ENCODE measurements at regions not wholly inside any gene's neighbourhood (a gene's known extent, or its start where the extent isn't known, plus 50 kb on each side); places are given as distances from the start of the nearest gene placed in this dataset.

DNA sequence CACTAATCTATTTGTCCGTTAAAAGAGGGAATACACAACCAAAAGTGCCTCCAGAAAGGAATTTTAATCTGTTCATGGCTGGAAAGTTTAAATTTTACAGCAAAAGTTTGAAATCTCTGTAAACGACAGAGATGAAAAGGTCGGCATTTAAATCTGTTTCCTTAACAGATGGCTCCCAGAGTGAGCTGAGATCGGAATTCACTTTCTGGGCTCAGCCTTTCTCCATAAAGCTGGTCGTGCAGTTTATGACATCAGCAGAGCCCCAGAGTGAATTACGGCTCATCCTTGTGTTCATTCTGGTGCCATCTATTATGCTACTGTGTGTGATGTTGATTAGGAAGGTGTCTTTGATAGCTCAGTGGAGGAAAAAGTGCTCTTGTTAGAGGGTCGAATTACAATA is 117.6 kb upstream of the ZFP64 start (continued):
- TF ChIP-seq, protein P1, sequence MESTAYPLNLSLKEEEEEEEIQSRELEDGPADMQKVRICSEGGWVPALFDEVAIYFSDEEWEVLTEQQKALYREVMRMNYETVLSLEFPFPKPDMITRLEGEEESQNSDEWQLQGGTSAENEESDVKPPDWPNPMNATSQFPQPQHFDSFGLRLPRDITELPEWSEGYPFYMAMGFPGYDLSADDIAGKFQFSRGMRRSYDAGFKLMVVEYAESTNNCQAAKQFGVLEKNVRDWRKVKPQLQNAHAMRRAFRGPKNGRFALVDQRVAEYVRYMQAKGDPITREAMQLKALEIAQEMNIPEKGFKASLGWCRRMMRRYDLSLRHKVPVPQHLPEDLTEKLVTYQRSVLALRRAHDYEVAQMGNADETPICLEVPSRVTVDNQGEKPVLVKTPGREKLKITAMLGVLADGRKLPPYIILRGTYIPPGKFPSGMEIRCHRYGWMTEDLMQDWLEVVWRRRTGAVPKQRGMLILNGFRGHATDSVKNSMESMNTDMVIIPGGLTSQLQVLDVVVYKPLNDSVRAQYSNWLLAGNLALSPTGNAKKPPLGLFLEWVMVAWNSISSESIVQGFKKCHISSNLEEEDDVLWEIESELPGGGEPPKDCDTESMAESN (CRISPR knock-in tag; conservative IDR thresholded peaks at IDR 0.05) = no peak
- TF ChIP-seq ELF1 (CRISPR knock-in tag; IDR thresholded peaks at IDR 0.05) (no peak), NR2C2 (CRISPR knock-in tag; IDR thresholded peaks at IDR 0.05; ENCODE audit: borderline replicate concordance) (no peak), RFX5 (IDR thresholded peaks at IDR 0.05; ENCODE audit: low read depth, low read length) (no peak), ZSCAN25 (CRISPR knock-in tag; IDR thresholded peaks at IDR 0.05) (no peak), ZSCAN31 (CRISPR knock-in tag; IDR thresholded peaks at IDR 0.05; ENCODE audit: low read depth) (no peak), PAWR (CRISPR knock-in tag; IDR thresholded peaks at IDR 0.05; ENCODE audit: borderline replicate concordance) (no peak), ZNF749 (CRISPR knock-in tag; IDR thresholded peaks at IDR 0.05; ENCODE audit: borderline replicate concordance) (no peak)

DNA sequence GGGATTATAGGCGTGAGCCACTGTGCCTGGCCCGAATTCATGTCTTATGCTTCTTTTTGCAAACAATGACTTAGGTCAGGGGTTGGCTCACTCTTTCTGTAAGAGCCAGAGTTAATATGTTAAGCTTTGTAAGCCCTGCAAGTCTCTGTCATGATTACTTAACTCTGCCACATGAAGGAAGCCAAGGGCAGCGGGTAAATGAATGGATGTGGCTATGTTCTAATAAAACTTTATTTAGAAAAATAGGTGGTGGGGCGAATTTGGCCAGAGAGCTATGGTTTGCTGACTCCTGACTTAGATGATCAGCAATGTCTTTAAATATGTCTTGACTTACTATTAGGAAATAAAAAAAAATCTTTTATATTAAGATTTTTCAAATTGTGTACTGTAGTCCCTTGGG is 114.9 kb upstream of the ZFP64 start:
- ATAC-seq = no peak
- ChIA-PET CTCF (ENCODE audit: low intra/inter-chr PET ratio, low total read pairs) (no interaction called here), POLR2A (no interaction called here)
- no peak for FAIRE-seq
- Histone ChIP-seq H3K4me2 (ENCODE audit: low read depth, low read length) (no peak overlapping the region), H3K9me3 (ENCODE audit: low read length) (no peaks in the 10 kb centered on the region), H3K27ac (ENCODE audit: extremely low read length, insufficient read depth, low read length) (no peak overlapping the region), H4K20me1 (ENCODE audit: insufficient read depth, low read length) (no peaks in the 10 kb centered on the region), H3K79me2 (ENCODE audit: insufficient read depth, low read length) (no peaks in the 10 kb centered on the region), H3K4me1 (ENCODE audit: insufficient read depth, low read length) (no peaks in the 10 kb centered on the region), H3K36me3 (replicated peaks in 1 of 2; ENCODE audit: control insufficient read depth in 1 of 2, insufficient read depth in 2 of 2, low read length in 2 of 2) (no peaks in the 10 kb centered on the region), H3K4me3 (replicated peaks in 1 of 3; ENCODE audit: insufficient read depth in 1 of 3, low read depth in 2 of 3, low read length in 3 of 3) (no peak overlapping the region), H2AFZ (ENCODE audit: low read length) (no peak overlapping the region), H3K27me3 (ENCODE audit: control insufficient read depth in 1 of 2, insufficient read depth in 2 of 2, low read length in 2 of 2) (peaks cover 5 to 14% of the 10 kb centered on the region in 2 experiments; a peak in 3 of 5 replicates), H3K9ac (ENCODE audit: insufficient read depth, low read depth, low read length) (no peak overlapping the region)
- intact Hi-C loops (cut with micrococcal nuclease; ENCODE audit: unreplicated experiment) (no loop called here), in situ Hi-C loops (cut with HindIII; ENCODE audit: extremely low pct_ligation_motif_present, low pct_unique_long_range_greater_than_20kb) (no loop called here)
- WGBS (ENCODE audit: low lambda C conversion rate) = 19% methylated on average over 4 of the region's 4 CpGs
- no peak for DNase-seq (ENCODE audit: low spot score)
- BruUV-seq (replicated peaks) = no TSS peak
- TF ChIP-seq ZNF816 (CRISPR knock-in tag; IDR thresholded peaks at IDR 0.05; ENCODE audit: borderline replicate concordance) = no peak
- no peak for TF ChIP-seq BRD4 (CRISPR knock-in tag; IDR thresholded peaks at IDR 0.05)
- no peak for TF ChIP-seq ZMYM3 (CRISPR knock-in tag; IDR thresholded peaks at IDR 0.05)
- no peak for TF ChIP-seq ZNF350 (CRISPR knock-in tag; IDR thresholded peaks at IDR 0.05; ENCODE audit: borderline replicate concordance, low read depth)
- TF ChIP-seq, protein P2, sequence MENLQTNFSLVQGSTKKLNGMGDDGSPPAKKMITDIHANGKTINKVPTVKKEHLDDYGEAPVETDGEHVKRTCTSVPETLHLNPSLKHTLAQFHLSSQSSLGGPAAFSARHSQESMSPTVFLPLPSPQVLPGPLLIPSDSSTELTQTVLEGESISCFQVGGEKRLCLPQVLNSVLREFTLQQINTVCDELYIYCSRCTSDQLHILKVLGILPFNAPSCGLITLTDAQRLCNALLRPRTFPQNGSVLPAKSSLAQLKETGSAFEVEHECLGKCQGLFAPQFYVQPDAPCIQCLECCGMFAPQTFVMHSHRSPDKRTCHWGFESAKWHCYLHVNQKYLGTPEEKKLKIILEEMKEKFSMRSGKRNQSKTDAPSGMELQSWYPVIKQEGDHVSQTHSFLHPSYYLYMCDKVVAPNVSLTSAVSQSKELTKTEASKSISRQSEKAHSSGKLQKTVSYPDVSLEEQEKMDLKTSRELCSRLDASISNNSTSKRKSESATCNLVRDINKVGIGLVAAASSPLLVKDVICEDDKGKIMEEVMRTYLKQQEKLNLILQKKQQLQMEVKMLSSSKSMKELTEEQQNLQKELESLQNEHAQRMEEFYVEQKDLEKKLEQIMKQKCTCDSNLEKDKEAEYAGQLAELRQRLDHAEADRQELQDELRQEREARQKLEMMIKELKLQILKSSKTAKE (CRISPR knock-in tag; IDR thresholded peaks at IDR 0.05; ENCODE audit: borderline replicate concordance) = no peak
- no peak for TF ChIP-seq IRX3 (CRISPR knock-in tag; IDR thresholded peaks at IDR 0.05; ENCODE audit: borderline replicate concordance, low read depth)
- no peak for TF ChIP-seq ZNF598 (CRISPR knock-in tag; IDR thresholded peaks at IDR 0.05; ENCODE audit: borderline replicate concordance)
- TF ChIP-seq FLYWCH1 (CRISPR knock-in tag; IDR thresholded peaks at IDR 0.05) = no peak
- TF ChIP-seq ZNF530 (CRISPR knock-in tag; IDR thresholded peaks at IDR 0.05; ENCODE audit: low read depth) = no peak
- no peak for TF ChIP-seq TCF7 (IDR thresholded peaks at IDR 0.05; ENCODE audit: low read depth)
- TF ChIP-seq, protein P3, sequence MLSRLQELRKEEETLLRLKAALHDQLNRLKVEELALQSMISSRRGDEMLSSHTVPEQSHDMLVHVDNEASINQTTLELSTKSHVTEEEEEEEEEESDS (CRISPR knock-in tag; IDR thresholded peaks at IDR 0.05; ENCODE audit: borderline replicate concordance) = no peak
- TF ChIP-seq NFE2L2 (IDR thresholded peaks at IDR 0.05; ENCODE audit: low read length) = no peak
- TF ChIP-seq EHMT2 (IDR thresholded peaks at IDR 0.05; ENCODE audit: borderline replicate concordance, low read depth, low read length) = no peak
